Inferior parietal cortex (tissue), 1 donor: ENCODE measurements at regions not wholly inside any gene's neighbourhood (a gene's known extent, or its start where the extent isn't known, plus 50 kb on each side); places are given as distances from the start of the nearest gene placed in this dataset.
"Not testable (repeated sequence)": the region's sequence is repeated elsewhere in the genome, so short reads cannot be mapped to it uniquely, and the experiment has no call there.

Experiments used
- DNase-seq: peaks from one replicate; pipeline ENCODE4 v3.0.0-alpha.2; 2016; ENCODE audit errors: extremely low spot score

GRCh38 chr3:62926494-62926893 lies 51.3 kb upstream of the CADPS start:
- no peak for DNase-seq

- DNase-seq: no peak
These were observed 53.0 kb upstream of the CADPS start for GRCh38 chr3:62928256-62928655.

GRCh38 chr3:62929771-62930170 lies 54.6 kb upstream of the CADPS start:
- DNase-seq: no peak

GRCh38 chr3:62935793-62936192 lies 60.6 kb upstream of the CADPS start:
- DNase-seq: no peak

- DNase-seq: no peak
These were observed 61.5 kb upstream of the CADPS start for GRCh38 chr3:62936626-62937254.

- DNase-seq: no peak
These were observed 63.4 kb upstream of the CADPS start for GRCh38 chr3:62938583-62938982.

- DNase-seq: no peak
These were observed 64.5 kb upstream of the CADPS start for GRCh38 chr3:62939707-62940106.

- no peak for DNase-seq
These were observed 65.8 kb upstream of the CADPS start for GRCh38 chr3:62940771-62941563.

- DNase-seq: no peak
These were observed 67.0 kb upstream of the CADPS start for GRCh38 chr3:62942227-62942626.

GRCh38 chr3:62942764-62943163 lies 67.5 kb upstream of the CADPS start:
- DNase-seq: no peak

GRCh38 chr3:62948921-62949320 lies 73.7 kb upstream of the CADPS start:
- no peak for DNase-seq

- no peak for DNase-seq
These were observed 75.0 kb upstream of the CADPS start for GRCh38 chr3:62950210-62950609.

GRCh38 chr3:62951037-62951613 lies 75.9 kb upstream of the CADPS start:
- DNase-seq: no peak

- DNase-seq: not testable (repeated sequence)
These were observed 76.7 kb upstream of the CADPS start for GRCh38 chr3:62951880-62952279.

- DNase-seq: no peak
These were observed 79.4 kb upstream of the CADPS start for GRCh38 chr3:62954580-62954979.

- no peak for DNase-seq
These were observed 79.9 kb upstream of the CADPS start for GRCh38 chr3:62955126-62955525.

GRCh38 chr3:62956411-62956810 lies 81.2 kb upstream of the CADPS start:
- DNase-seq: no peak

GRCh38 chr3:62961874-62962556 lies 86.8 kb upstream of the CADPS start:
- no peak for DNase-seq

GRCh38 chr3:62962714-62963113 lies 87.5 kb upstream of the CADPS start:
- no peak for DNase-seq

- DNase-seq: no peak
These were observed 90.1 kb upstream of the CADPS start for GRCh38 chr3:62965311-62965710.

GRCh38 chr3:62968128-62968527 lies 92.9 kb upstream of the CADPS start:
- no peak for DNase-seq

GRCh38 chr3:62970648-62971047 lies 95.4 kb upstream of the CADPS start:
- DNase-seq: no peak

GRCh38 chr3:62975566-62975965 lies 100.3 kb upstream of the CADPS start:
- no peak for DNase-seq
